ENCODE measurements at regions not wholly inside any gene's neighbourhood (a gene's known extent, or its start where the extent isn't known, plus 50 kb on each side); places are given as distances from the start of the nearest gene placed in this dataset.
"Not testable (repeated sequence)": the region's sequence is repeated elsewhere in the genome, so short reads cannot be mapped to it uniquely, and the experiment has no call there.

- no peak for DNase-seq
These were observed 93.2 kb upstream of the ARL4C start for GRCh38 chr2:234590076-234590475.

- peak; percentile 54 for DNase-seq
These were observed 91.2 kb upstream of the ARL4C start for GRCh38 chr2:234588054-234588430.

- DNase-seq, result peak; percentile 49
These were observed 90.6 kb upstream of the ARL4C start for GRCh38 chr2:234587341-234588053.

- DNase-seq, result no peak
These were observed 86.5 kb upstream of the ARL4C start for GRCh38 chr2:234583331-234583730.

- DNase-seq, result no peak
These were observed 83.8 kb upstream of the ARL4C start for GRCh38 chr2:234580686-234581085.

- no peak for DNase-seq
These were observed 82.5 kb upstream of the ARL4C start for GRCh38 chr2:234579231-234579962.

GRCh38 chr2:234578389-234578788 is 81.5 kb upstream of the ARL4C start:
- DNase-seq, result no peak

- DNase-seq, result no peak
These were observed 80.3 kb upstream of the ARL4C start for GRCh38 chr2:234577191-234577590.

GRCh38 chr2:234571620-234572407 is 74.9 kb upstream of the ARL4C start:
- no peak for DNase-seq

GRCh38 chr2:234570476-234570875 is 73.6 kb upstream of the ARL4C start:
- DNase-seq, result no peak

GRCh38 chr2:234569776-234570430 is 73.0 kb upstream of the ARL4C start:
- DNase-seq, result no peak

- DNase-seq, result no peak
These were observed 69.7 kb upstream of the ARL4C start for GRCh38 chr2:234566622-234567021.

- DNase-seq, result no peak
These were observed 69.2 kb upstream of the ARL4C start for GRCh38 chr2:234565842-234566619.

GRCh38 chr2:234565201-234565600 is 68.3 kb upstream of the ARL4C start:
- DNase-seq, result no peak

- no peak for DNase-seq
These were observed 67.8 kb upstream of the ARL4C start for GRCh38 chr2:234564699-234565098.

GRCh38 chr2:234559609-234560008 is 62.7 kb upstream of the ARL4C start:
- DNase-seq, result no peak

- no peak for DNase-seq
These were observed 61.8 kb upstream of the ARL4C start for GRCh38 chr2:234558642-234559041.

GRCh38 chr2:234556848-234557573 is 60.1 kb upstream of the ARL4C start:
- DNase-seq, result no peak

GRCh38 chr2:234555616-234556249 is 58.9 kb upstream of the ARL4C start:
- no peak for DNase-seq

GRCh38 chr2:234555161-234555560 is 58.3 kb upstream of the ARL4C start:
- no peak for DNase-seq

GRCh38 chr2:234553223-234553622 is 56.3 kb upstream of the ARL4C start:
- not testable (repeated sequence) for DNase-seq
